Ovary (tissue), 7 donors: ENCODE measurements at regions not wholly inside any gene's neighbourhood (a gene's known extent, or its start where the extent isn't known, plus 50 kb on each side); places are given as distances from the start of the nearest gene placed in this dataset.

Source experiments
- DNase-seq, 5 donors: peaks; one replicate each; pipeline ENCODE4 v3.0.0-alpha.2; 2019 to 2020
- H3K27ac ChIP-seq, 2 donors: fragments of 200-600 bp; one replicate each; pipeline versions ENCODE4 v1.5.1 to v1.8.0; 2019 to 2022
- H3K27me3 ChIP-seq: fragments of 200-600 bp; one replicate; pipeline ENCODE4 v1.8.0; 2022
- H3K36me3 ChIP-seq: fragments of 200-600 bp; sonication (generic); one replicate; pipeline ENCODE4 v1.5.1; 2019
- H3K4me1 ChIP-seq: one replicate; pipeline ENCODE4 v1.8.1; 2013; ENCODE audit warnings: mild to moderate bottlenecking, moderate library complexity; ENCODE audit not compliant: insufficient read depth
- H3K4me3 ChIP-seq: fragments of 200-600 bp; sonication (generic); one replicate; pipeline ENCODE4 v1.5.1; 2017
- H3K9me3 ChIP-seq, 2 donors: fragments of 200-600 bp in 1 of 2; sonication (generic) in 1 of 2; one replicate each; pipeline versions ENCODE4 v1.5.1 to v1.8.1; 2013 to 2019; ENCODE audit warnings: mild to moderate bottlenecking in 1 of 2, moderate library complexity in 1 of 2
- CTCF ChIP-seq, 3 donors: fragments of 450-650 bp in 2 of 3; fragments of 200-600 bp in 1 of 3; IDR thresholded peaks; one replicate each; pipeline versions ENCODE4 v1.5.1 to v1.8.0; 2016 to 2022; ENCODE audit warnings: antibody characterized with exemption in 3 of 3, mild to moderate bottlenecking in 1 of 3
- EP300 ChIP-seq: sonication (generic); formaldehyde crosslinking; IDR thresholded peaks from one replicate; pipeline ENCODE4 v1.6.1; 2017; ENCODE audit warnings: antibody characterized with exemption
- POLR2A ChIP-seq: fragments of 450-650 bp; IDR thresholded peaks from one replicate; pipeline ENCODE4 v1.6.1; 2017; ENCODE audit warnings: antibody characterized with exemption, mild to moderate bottlenecking, moderate library complexity
- WGBS, 3 donors: extraction: QIAGEN DNeasy Blood & Tissue Kit in 1 of 3; methylation state at CpG; one replicate each; pipeline versions ENCODE4 v1.1.5 to v1.1.7; 2013 to 2017; 5-methylcytosine and 5-hydroxymethylcytosine counted together
- intact Hi-C, 4 donors: fragments of 100-400 bp; cut with DNase I; formaldehyde crosslinking; loops; one replicate each; pipeline versions ENCODE4 v1.11.0 to v1.15.1; 2022 to 2023
- donor health status: DM: no; HTN: no; CAD: no; lungs with moderate emphysema.
- donor health status: DM: no; HTN: no; CAD: no.
- donor health status: Bipolar disorder and iron deficiency.
- donor health status: DM: no; HTN: no; CAD: no.
- donor health status: DM: yes; HTN: yes; CAD: no.

- no peak overlapping the region for H3K4me3 ChIP-seq
- H3K27ac ChIP-seq = no peak overlapping the region
- H3K4me1 ChIP-seq = no peaks in the 10 kb centered on the region
- no peak for DNase-seq
- TF ChIP-seq CTCF (IDR thresholded peaks at IDR 0.05) = no peak
- TF ChIP-seq POLR2A = no peak
- TF ChIP-seq EP300 = no peak
- intact Hi-C loops = no loop called here
- H3K9me3 ChIP-seq = no peaks in the 10 kb centered on the region
- H3K36me3 ChIP-seq = no peaks in the 10 kb centered on the region
- whole genome bisulfite sequencing, 3 donors = 64 to 85% (median 78%) methylated on average over 3 of the region's 3 CpGs
- H3K27me3 ChIP-seq = no peaks in the 10 kb centered on the region
Measured at GRCh38 chr9:1267141-1267570, 217.0 kb downstream of the DMRT2 start.

GRCh38 chr9:1267581-1267980 lies 217.4 kb downstream of the DMRT2 start:
- DNase-seq = no peak
- H3K36me3 ChIP-seq = no peaks in the 10 kb centered on the region
- no peaks in the 10 kb centered on the region for H3K27me3 ChIP-seq
- TF ChIP-seq CTCF (IDR thresholded peaks at IDR 0.05) (no peak), EP300 (no peak), POLR2A (no peak)
- intact Hi-C loops = no loop called here
- no peak overlapping the region for H3K27ac ChIP-seq
- WGBS, 3 donors = 82 to 86% (median 82%) methylated on average over 5 of the region's 5 CpGs
- no peak overlapping the region for H3K4me3 ChIP-seq
- no peaks in the 10 kb centered on the region for H3K9me3 ChIP-seq
- no peaks in the 10 kb centered on the region for H3K4me1 ChIP-seq

DNA sequence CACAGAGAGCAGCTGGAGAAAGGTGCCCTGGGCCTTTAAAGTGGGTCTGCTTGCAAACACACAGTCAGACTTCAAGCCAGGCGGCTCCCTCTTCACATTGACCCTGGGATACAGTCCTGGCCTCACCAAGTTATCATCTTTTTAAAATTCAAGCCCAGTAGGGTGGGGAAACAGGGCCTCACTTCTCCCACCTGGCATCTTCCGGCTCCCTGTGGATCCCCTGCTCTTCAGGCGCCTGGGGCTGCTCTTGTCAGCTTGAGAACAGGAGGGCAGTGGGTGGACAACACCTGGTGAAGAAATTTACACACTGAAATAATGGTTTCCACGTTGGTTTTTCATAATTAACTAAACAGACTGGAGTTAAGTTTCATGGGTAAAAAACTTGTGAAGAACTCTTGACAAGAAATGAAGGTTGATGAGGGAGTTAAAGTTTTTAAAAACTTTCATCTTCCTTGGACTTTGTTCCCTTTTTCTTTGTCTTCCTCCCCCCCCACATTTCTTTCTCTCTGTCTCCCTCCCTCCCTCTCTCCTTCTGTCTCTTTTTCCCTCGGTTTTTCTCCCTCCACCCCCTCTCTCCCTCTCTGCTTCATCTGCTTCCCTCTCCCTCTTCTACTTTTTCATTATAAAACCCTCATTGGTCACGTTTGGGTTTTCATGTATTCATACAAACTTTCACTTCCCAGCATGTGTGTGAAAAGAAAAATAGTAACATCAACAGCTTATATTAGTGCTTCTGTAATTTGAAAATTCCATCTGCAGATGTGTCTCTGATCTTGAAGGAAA lies 219.6 kb downstream of the DMRT2 start:
- no peaks in the 10 kb centered on the region for H3K36me3 ChIP-seq
- TF ChIP-seq EP300 (no peak), POLR2A (no peak)
- no peak overlapping the region for H3K4me3 ChIP-seq
- WGBS, 3 donors = 43 to 48% (median 44%) methylated on average over 6 of the region's 6 CpGs
- H3K27me3 ChIP-seq = no peaks in the 10 kb centered on the region
- H3K4me1 ChIP-seq = no peaks in the 10 kb centered on the region
- intact Hi-C loops = no loop called here
- DNase-seq = no peak
- no peaks in the 10 kb centered on the region for H3K9me3 ChIP-seq
- H3K27ac ChIP-seq = no peak overlapping the region

DNA sequence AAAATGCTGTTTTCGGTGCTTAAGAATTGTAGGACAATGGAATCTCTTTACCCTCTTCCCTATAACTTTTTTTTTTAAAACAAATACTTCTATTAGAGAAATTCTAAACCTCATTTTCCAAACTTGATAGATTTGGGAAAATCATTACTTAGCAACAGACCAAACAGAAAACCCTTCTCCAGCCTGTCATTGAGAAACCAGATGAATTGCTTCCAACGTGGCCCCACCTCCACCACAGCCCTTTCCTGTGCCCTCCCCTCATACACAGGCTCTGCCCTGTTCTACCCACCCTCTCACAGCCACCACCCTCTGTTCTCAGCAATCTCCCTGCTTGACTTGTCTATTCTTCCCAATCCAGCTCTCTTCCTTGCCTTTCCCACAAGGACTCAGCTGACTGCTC lies 221.2 kb downstream of the DMRT2 start:
- intact Hi-C loops = no loop called here
- H3K27ac ChIP-seq = no peak overlapping the region
- no peaks in the 10 kb centered on the region for H3K4me1 ChIP-seq
- H3K36me3 ChIP-seq = no peaks in the 10 kb centered on the region
- H3K27me3 ChIP-seq = no peaks in the 10 kb centered on the region
- H3K9me3 ChIP-seq = no peaks in the 10 kb centered on the region
- TF ChIP-seq CTCF (IDR thresholded peaks at IDR 0.05) (no peak), EP300 (no peak), POLR2A (no peak)
- H3K4me3 ChIP-seq = no peak overlapping the region
- 61 to 81% (median 78%) methylated on average over 2 of the region's 2 CpGs for WGBS, 3 donors
- no peak for DNase-seq

GRCh38 chr9:1271786-1272185 lies 221.6 kb downstream of the DMRT2 start:
- no peak overlapping the region for H3K4me3 ChIP-seq
- intact Hi-C loops = no loop called here
- TF ChIP-seq CTCF (IDR thresholded peaks at IDR 0.05) (no peak), EP300 (no peak), POLR2A (no peak)
- no peaks in the 10 kb centered on the region for H3K9me3 ChIP-seq
- H3K27ac ChIP-seq = no peak overlapping the region
- WGBS, 3 donors = 75 to 80% (median 77%) methylated on average over 2 of the region's 2 CpGs
- no peaks in the 10 kb centered on the region for H3K4me1 ChIP-seq
- no peaks in the 10 kb centered on the region for H3K36me3 ChIP-seq
- DNase-seq = no peak
- H3K27me3 ChIP-seq = no peaks in the 10 kb centered on the region
